GM12891 (cell line): ENCODE measurements at regions not wholly inside any gene's neighbourhood (a gene's known extent, or its start where the extent isn't known, plus 50 kb on each side); places are given as distances from the start of the nearest gene placed in this dataset.

ENCODE experiments used
- DNase-seq: peaks from one replicate; pipeline ENCODE4 v3.0.0; 2011; ENCODE audit warnings: low spot score; ENCODE audit not compliant: insufficient read length
- FAIRE-seq: peaks from 2 replicates; lab custom pipeline; 2011; peaks lifted over from hg19 to GRCh38; lab: Jason Lieb, UNC
- PAX5 ChIP-seq: IDR thresholded peaks from 2 replicates; pipeline ENCODE4 v1.6.1; 2011; ENCODE audit warnings: low read length, moderate library complexity, mild to moderate bottlenecking; ENCODE audit not compliant: insufficient read depth, severe bottlenecking
- POLR2A ChIP-seq: IDR thresholded peaks from 2 replicates; pipeline ENCODE4 v1.6.1; 2011; ENCODE audit warnings: low read depth, low read length, control low read depth
- POLR2AphosphoS5 ChIP-seq: IDR thresholded peaks from 2 replicates; pipeline ENCODE4 v1.6.1; 2011; ENCODE audit warnings: low read depth, low read length, control low read depth
- POU2F2 ChIP-seq: IDR thresholded peaks from 2 replicates; pipeline ENCODE4 v1.6.1; 2011; ENCODE audit warnings: low read depth, mild to moderate bottlenecking, control low read depth, low read length, moderate library complexity
- SPI1 ChIP-seq: IDR thresholded peaks from 2 replicates; pipeline ENCODE4 v1.6.1; 2011; ENCODE audit warnings: low read depth, low read length, control low read depth
- TAF1 ChIP-seq: IDR thresholded peaks from 2 replicates; pipeline ENCODE4 v1.6.1; 2011; ENCODE audit warnings: low read depth, low read length, control low read depth

DNA sequence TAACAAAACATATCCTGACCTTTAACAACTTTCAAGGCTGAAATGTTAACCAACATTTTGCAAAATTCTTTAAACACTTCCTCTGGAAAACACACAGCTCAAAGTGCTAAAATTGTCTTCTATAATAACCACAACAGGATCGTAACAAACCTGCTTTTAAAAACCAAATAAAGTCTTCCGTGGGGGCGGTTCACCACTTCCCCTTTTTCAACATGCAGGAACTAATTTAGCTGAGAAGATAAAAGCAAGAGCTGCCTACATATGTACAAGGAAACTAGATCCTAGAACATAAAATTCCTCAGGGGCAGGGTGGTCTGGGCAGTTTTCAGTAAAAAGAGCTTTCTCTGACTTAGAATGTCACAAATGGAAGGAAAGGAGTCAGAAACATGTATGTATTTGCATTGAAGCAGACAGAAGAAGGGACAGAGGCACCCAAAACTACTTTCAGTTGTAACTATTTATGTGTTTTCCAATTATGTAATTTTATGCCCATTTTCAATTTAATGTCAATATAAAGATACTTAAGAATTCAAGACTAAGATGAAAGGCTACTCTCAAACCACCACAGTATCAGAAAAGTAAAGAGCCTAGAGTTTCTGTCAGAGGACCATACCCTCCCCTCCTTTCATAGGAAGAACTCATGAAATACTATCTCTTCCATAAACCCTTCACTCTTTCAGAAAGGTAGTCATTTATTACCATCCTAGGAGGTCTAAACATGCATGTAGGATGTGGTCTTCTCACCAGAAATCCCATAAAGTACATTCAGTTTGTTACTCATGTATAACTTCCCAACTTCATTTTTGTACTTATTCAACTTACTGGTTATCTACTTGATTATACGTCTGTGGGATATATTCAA lies 185.9 kb upstream of the RASA1 start:
- TF ChIP-seq PAX5: no peak
- TF ChIP-seq POLR2AphosphoS5: no peak
- no peak for TF ChIP-seq TAF1
- no peak for TF ChIP-seq POU2F2
- TF ChIP-seq SPI1: peak; percentile 100
- TF ChIP-seq POLR2A: no peak
- FAIRE-seq (peak; percentile 84), DNase-seq (no peak)

DNA sequence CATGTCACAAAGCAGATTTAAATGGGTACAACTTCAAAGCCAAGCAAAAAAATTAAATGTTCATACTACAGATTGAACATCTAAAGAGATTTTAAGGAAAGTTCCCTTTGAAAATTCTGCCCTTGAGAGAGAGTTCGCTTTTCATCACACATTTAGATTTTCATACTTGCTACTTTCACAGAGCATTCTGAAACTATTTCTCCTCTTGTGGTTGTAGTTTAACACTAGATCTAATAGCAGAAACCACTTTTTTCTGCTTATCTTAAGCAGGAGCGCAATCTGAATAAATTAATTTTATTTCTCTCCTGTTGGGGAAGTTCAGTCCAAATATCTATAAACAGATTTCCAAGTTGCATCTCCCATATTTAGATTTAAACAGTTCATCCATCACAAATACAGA lies 173.3 kb upstream of the RASA1 start:
- FAIRE-seq (peak; percentile 13), DNase-seq (no peak)
- TF ChIP-seq SPI1: no peak
- TF ChIP-seq POLR2AphosphoS5: no peak
- no peak for TF ChIP-seq TAF1
- no peak for TF ChIP-seq POU2F2
- no peak for TF ChIP-seq POLR2A
- no peak for TF ChIP-seq PAX5

DNA sequence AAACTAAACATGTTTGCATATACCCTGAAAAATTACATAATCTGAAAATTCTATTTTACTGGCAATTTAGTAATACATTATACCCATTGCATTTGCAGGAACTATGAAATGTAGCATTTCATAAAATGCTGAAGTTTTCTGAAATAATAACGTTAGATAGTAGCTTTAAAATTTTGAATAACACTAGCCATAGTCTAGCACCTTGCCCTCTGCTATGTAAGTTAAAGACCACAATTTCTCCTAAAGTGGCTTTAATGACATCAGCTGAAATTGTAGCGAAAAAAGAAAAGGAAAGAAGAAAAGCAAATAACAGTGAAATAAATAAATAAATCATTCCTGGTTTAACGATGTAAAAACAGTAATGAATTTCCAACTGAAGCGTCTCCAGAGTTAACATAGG lies 172.8 kb upstream of the RASA1 start:
- DNase-seq (no peak), FAIRE-seq (no peak)
- TF ChIP-seq POU2F2: no peak

DNA sequence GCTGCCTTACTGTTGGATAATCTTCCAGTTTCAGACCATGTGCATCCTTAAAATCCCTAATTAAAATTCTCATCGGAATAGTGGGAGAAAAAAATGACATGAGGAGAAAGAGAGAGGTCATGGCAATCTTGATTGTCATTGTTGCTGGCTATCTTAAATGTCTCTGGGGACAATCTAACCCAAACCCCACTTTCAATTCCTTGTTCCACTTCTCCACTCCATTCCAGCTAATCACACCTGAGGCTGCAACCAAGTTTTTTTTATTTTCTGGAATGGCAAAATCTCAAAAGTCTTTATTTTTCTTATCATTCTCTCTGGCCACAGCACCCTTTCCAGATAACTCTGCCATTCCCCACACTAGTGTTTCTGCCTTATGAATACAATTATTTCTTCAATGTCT lies 171.9 kb upstream of the RASA1 start:
- FAIRE-seq (peak; percentile 58), DNase-seq (no peak)
- peak; percentile 66 for TF ChIP-seq SPI1
- TF ChIP-seq POLR2AphosphoS5: no peak

DNA sequence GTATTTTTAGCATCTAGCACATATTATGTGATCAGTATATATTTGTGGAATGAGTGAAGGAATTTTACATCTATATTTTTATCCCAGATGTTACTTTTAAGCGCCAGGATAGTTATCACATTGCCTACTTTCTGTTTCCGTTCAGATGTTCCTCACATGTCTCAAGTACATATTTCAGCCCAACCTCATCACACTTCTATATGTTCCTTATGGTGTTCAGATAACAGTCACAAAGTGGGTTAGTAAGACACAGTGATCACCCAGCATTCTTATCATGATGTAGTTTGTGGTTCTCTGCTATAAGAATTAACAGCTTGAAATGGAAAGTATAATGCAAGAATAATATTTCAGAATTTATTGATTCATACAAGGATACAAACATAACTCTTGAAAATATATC lies 170.0 kb upstream of the RASA1 start:
- DNase-seq (no peak), FAIRE-seq (no peak)
- TF ChIP-seq PAX5 (no peak), POLR2AphosphoS5 (no peak), SPI1 (no peak), TAF1 (no peak), POU2F2 (no peak), POLR2A (no peak)

DNA sequence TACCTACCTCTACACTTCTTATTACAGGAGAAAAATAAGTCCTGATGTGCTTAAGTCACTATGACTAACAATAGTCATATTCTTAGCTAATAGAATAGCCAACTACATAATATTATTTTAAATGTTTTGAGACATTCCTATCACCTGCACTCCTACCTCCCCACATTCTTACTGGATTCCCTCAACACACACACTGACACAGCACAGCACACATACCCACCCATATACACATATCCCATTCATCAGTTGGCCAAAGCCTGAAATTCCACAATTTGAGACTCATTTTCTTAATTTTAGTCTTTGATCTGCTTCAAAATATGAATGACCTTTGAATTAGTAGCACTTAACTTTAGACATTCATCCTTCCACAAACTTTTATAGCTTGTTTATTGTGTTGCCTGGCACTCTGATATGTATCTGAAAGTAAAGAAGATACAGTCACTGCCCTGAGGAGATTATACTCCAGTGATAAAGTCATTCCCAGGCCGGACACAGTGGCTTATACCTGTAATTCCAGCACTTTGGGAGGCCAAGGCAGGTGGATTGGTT lies 168.3 kb upstream of the RASA1 start:
- TF ChIP-seq POLR2A (no peak), TAF1 (no peak), PAX5 (no peak), POU2F2 (no peak), POLR2AphosphoS5 (no peak), SPI1 (no peak)
- FAIRE-seq: no peak

DNA sequence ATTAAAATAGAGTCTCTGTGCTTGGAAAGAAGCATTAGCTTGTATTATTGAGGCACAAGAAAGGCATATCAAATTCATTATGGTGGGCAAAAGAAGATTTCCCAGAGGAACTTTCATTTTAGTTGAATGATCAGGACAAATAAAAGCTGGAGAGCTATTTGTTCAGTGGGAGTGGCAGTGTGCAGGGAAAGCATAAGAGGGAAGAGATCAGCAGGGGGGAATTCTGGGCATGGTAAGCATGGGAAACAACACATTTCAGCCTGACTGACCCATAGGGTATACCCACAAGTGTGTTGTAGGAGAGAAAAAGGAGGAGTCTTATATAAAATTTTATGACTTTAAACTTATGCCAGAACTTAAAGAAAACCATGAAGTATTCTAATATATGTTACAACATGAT lies 167.7 kb upstream of the RASA1 start:
- no peak for TF ChIP-seq SPI1
- no peak for TF ChIP-seq PAX5
- no peak for TF ChIP-seq TAF1
- TF ChIP-seq POLR2A: no peak
- TF ChIP-seq POU2F2: no peak
- TF ChIP-seq POLR2AphosphoS5: no peak
- no peak for FAIRE-seq

More for the DNA sequence above, 168.3 kb upstream of the RASA1 start:
- DNase-seq: no peak

DNA sequence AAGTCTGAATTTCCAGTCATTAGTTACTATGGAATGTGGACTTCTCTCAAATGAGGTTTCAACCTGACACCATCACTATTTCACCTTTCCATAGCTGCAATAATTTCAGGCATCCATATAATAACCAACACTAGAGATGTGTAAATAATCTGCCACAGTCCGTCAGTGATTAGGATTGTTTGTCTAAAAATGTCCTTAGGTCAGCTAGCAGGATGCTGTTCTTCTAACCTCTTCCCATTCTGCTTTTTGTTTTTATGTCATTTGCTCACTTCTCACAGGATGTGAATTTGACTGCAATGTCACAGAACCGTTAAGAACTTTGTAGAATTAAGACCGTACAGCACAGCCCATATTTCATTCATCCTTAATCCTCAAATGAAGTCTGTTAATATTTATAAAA lies 166.4 kb upstream of the RASA1 start:
- FAIRE-seq (peak; percentile 87), DNase-seq (no peak)
- TF ChIP-seq TAF1 (no peak), POLR2A (no peak), PAX5 (no peak), POLR2AphosphoS5 (no peak), SPI1 (no peak), POU2F2 (no peak)

More for the DNA sequence above, 167.7 kb upstream of the RASA1 start:
- DNase-seq: no peak

DNA sequence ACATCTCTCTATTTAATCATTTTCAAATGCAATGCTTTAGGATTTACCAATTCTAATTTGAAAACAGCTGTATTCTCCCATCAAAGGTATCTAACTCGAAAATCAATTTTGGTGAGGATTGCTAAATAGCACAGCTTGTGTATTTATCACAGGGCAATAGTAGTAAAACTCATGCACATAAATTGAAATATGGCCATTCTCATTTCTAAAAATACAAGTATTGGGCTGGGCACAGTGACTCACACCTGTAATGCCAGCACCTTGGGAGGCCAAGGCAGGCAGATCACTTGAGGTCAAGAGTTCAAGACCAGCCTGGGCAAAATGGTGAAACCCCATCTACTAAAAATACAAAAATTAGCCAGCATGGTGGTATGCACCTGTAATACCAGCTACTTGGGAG lies 164.8 kb upstream of the RASA1 start:
- TF ChIP-seq PAX5 (no peak), POLR2AphosphoS5 (no peak), TAF1 (no peak), POU2F2 (no peak), SPI1 (no peak), POLR2A (no peak)
- FAIRE-seq: no peak
- DNase-seq: no peak

DNA sequence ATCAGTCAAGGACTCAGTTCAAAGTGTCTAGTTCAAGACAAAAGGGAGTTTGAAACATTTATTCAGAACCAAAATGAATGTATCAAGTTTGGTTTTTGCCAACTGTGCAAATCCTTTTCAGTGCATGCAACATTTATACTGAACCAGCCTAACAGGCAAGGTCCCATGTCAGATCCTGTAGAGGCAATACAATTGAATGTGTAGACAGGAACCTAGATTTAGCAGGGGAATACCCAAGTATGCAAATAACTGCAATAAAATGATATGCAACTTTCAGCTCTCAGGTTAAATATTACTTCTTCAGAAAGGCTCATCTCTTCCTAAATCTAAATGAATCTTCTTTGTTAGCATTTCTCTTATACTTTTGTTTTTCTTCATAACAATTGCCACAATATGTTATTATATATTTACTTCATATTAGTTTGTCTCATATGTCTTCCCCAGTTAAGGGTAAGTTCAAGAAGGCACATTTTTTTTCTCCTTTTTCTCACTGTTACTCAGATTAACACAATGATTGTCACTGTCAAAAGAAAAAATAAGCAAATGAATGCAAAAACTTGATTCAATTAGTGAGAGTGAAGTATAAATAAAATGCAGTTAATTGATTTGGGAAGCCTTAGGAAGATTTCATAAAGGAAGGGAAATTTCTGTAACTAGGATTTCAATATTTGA lies 163.9 kb upstream of the RASA1 start:
- FAIRE-seq (peak; percentile 88), DNase-seq (no peak)
- TF ChIP-seq TAF1: no peak
- peak; percentile 59 for TF ChIP-seq POU2F2
- TF ChIP-seq SPI1: no peak
